GM12878 (cell line): ENCODE measurements at regions not wholly inside any gene's neighbourhood (a gene's known extent, or its start where the extent isn't known, plus 50 kb on each side); places are given as distances from the start of the nearest gene placed in this dataset.

Experiments
- ASH2L ChIP-seq: fragments of 300-600, 200-600 bp; sonication (generic); IDR thresholded peaks from 2 replicates; pipeline ENCODE4 v1.6.1; 2017; ENCODE audit warnings: low read depth, mild to moderate bottlenecking, borderline replicate concordance
- ATF3 ChIP-seq: IDR thresholded peaks from 2 replicates; pipeline ENCODE4 v1.6.1; 2011; ENCODE audit warnings: low read depth, mild to moderate bottlenecking, low read length, moderate library complexity, borderline replicate concordance; ENCODE audit errors: extremely low read depth
- ATF7 ChIP-seq: fragments of 450-650 bp; IDR thresholded peaks from 2 replicates; pipeline ENCODE4 v1.6.1; 2016; ENCODE audit warnings: low read depth, mild to moderate bottlenecking
- CHD1 ChIP-seq: IDR thresholded peaks from 2 replicates; pipeline ENCODE4 v1.6.1; 2012; ENCODE audit warnings: low read depth, low read length, improper control_type of control experiment
- FOS ChIP-seq: IDR thresholded peaks from 3 replicates; pipeline ENCODE4 v1.6.1; 2011; ENCODE audit warnings: borderline replicate concordance; ENCODE audit not compliant: insufficient read length; ENCODE audit errors: extremely low read depth
- IKZF1 ChIP-seq: fragments of 450-650 bp; conservative IDR thresholded peaks from 2 replicates; pipeline ENCODE4 v1.6.1; 2017; ENCODE audit warnings: antibody characterized with exemption, mild to moderate bottlenecking
- JUND ChIP-seq: IDR thresholded peaks from 2 replicates; pipeline ENCODE4 v1.6.1; 2012; ENCODE audit warnings: low read depth, mild to moderate bottlenecking, low read length, improper control_type of control experiment, moderate library complexity
- KLF5 ChIP-seq: fragments of 450-650 bp; IDR thresholded peaks from 2 replicates; pipeline ENCODE4 v1.6.1; 2014; ENCODE audit warnings: mild to moderate bottlenecking; ENCODE audit not compliant: partially characterized antibody
- LARP7 ChIP-seq: fragments of 450-650 bp; IDR thresholded peaks from 2 replicates; pipeline ENCODE4 v1.6.1; 2017; ENCODE audit warnings: mild to moderate bottlenecking
- MAX ChIP-seq: IDR thresholded peaks from 2 replicates; pipeline ENCODE4 v1.6.1; 2012; ENCODE audit warnings: low read depth, low read length, improper control_type of control experiment
- MEF2A ChIP-seq: IDR thresholded peaks from 2 replicates; pipeline ENCODE4 v1.6.1; 2011; ENCODE audit warnings: low read depth, mild to moderate bottlenecking, low read length, moderate library complexity; ENCODE audit not compliant: insufficient read depth
- NFYA ChIP-seq: IDR thresholded peaks from 2 replicates; pipeline ENCODE4 v1.6.1; 2011; ENCODE audit warnings: low read depth, mild to moderate bottlenecking, low read length, improper control_type of control experiment, borderline replicate concordance
- POLR2A ChIP-seq: IDR thresholded peaks from 2 replicates; pipeline ENCODE4 v1.6.1; 2011; ENCODE audit warnings: low read depth, mild to moderate bottlenecking, low read length
- RFX5 ChIP-seq: IDR thresholded peaks from 2 replicates; pipeline ENCODE4 v1.6.1; 2011; ENCODE audit warnings: low read depth, low read length, improper control_type of control experiment
- SMAD1 ChIP-seq: fragments of 450-650 bp; IDR thresholded peaks from 2 replicates; pipeline ENCODE4 v1.6.1; 2018; ENCODE audit warnings: mild to moderate bottlenecking, low read depth; ENCODE audit not compliant: partially characterized antibody
- SMAD5 ChIP-seq: IDR thresholded peaks from 2 replicates; pipeline ENCODE4 v1.6.1; 2016; ENCODE audit warnings: antibody characterized with exemption, low read depth
- YBX1 ChIP-seq: fragments of 450-650 bp; IDR thresholded peaks from 2 replicates; pipeline ENCODE4 v1.6.1; 2016; ENCODE audit warnings: antibody characterized with exemption
- ZBED1 ChIP-seq: IDR thresholded peaks from 2 replicates; pipeline ENCODE4 v1.6.1; 2016; ENCODE audit warnings: borderline replicate concordance
- ZNF384 ChIP-seq: IDR thresholded peaks from 2 replicates; pipeline ENCODE4 v1.6.1; 2012; ENCODE audit warnings: low read depth, mild to moderate bottlenecking, low read length, improper control_type of control experiment, borderline replicate concordance
- ZNF622 ChIP-seq: fragments of 450-650 bp; IDR thresholded peaks from 2 replicates; pipeline ENCODE4 v1.6.1; 2017; ENCODE audit warnings: mild to moderate bottlenecking, inconsistent platforms
- TF ChIP-seq, protein P1 (sequence below): IDR thresholded peaks from 2 replicates; pipeline ENCODE4 v1.6.1; 2012; ENCODE audit warnings: low read length, inconsistent platforms
- TF ChIP-seq, protein P2 (sequence below): fragments of 450-650 bp; formaldehyde crosslinking; IDR thresholded peaks from 2 replicates; pipeline ENCODE4 v1.5.0; 2022; ENCODE audit warnings: mild to moderate bottlenecking, missing genetic modification characterization
- TF ChIP-seq, protein P3 (sequence below): IDR thresholded peaks from 2 replicates; pipeline ENCODE4 v1.6.1; 2012; ENCODE audit warnings: mild to moderate bottlenecking, low read depth, low read length

GRCh38 chr6:22886650-22887581 is 317.6 kb downstream of the HDGFL1 start (continued):
- TF ChIP-seq, protein P1, sequence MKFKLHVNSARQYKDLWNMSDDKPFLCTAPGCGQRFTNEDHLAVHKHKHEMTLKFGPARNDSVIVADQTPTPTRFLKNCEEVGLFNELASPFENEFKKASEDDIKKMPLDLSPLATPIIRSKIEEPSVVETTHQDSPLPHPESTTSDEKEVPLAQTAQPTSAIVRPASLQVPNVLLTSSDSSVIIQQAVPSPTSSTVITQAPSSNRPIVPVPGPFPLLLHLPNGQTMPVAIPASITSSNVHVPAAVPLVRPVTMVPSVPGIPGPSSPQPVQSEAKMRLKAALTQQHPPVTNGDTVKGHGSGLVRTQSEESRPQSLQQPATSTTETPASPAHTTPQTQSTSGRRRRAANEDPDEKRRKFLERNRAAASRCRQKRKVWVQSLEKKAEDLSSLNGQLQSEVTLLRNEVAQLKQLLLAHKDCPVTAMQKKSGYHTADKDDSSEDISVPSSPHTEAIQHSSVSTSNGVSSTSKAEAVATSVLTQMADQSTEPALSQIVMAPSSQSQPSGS: no peak
- TF ChIP-seq MAX (no peak), ASH2L (no peak), ATF3 (no peak), POLR2A (no peak), RFX5 (no peak), ZBED1 (0 out of 2 replicates have a peak, but pooled peaks have one; percentile 19), ZNF622 (no peak), MEF2A (no peak), FOS (no peak), YBX1 (no peak), CHD1 (no peak), IKZF1 (peak; percentile 93), SMAD5 (no peak), JUND (peak; percentile 73; the same call in 1 of the 2 replicates), ATF7 (peak; percentile 61), LARP7 (no peak), ZNF384 (no peak), NFYA (no peak), KLF5 (no peak), SMAD1 (no peak)
- TF ChIP-seq, protein P2, sequence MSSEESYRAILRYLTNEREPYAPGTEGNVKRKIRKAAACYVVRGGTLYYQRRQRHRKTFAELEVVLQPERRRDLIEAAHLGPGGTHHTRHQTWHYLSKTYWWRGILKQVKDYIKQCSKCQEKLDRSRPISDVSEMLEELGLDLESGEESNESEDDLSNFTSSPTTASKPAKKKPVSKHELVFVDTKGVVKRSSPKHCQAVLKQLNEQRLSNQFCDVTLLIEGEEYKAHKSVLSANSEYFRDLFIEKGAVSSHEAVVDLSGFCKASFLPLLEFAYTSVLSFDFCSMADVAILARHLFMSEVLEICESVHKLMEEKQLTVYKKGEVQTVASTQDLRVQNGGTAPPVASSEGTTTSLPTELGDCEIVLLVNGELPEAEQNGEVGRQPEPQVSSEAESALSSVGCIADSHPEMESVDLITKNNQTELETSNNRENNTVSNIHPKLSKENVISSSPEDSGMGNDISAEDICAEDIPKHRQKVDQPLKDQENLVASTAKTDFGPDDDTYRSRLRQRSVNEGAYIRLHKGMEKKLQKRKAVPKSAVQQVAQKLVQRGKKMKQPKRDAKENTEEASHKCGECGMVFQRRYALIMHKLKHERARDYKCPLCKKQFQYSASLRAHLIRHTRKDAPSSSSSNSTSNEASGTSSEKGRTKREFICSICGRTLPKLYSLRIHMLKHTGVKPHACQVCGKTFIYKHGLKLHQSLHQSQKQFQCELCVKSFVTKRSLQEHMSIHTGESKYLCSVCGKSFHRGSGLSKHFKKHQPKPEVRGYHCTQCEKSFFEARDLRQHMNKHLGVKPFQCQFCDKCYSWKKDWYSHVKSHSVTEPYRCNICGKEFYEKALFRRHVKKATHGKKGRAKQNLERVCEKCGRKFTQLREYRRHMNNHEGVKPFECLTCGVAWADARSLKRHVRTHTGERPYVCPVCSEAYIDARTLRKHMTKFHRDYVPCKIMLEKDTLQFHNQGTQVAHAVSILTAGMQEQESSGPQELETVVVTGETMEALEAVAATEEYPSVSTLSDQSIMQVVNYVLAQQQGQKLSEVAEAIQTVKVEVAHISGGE (CRISPR knock-in tag): no peak
- TF ChIP-seq, protein P3, sequence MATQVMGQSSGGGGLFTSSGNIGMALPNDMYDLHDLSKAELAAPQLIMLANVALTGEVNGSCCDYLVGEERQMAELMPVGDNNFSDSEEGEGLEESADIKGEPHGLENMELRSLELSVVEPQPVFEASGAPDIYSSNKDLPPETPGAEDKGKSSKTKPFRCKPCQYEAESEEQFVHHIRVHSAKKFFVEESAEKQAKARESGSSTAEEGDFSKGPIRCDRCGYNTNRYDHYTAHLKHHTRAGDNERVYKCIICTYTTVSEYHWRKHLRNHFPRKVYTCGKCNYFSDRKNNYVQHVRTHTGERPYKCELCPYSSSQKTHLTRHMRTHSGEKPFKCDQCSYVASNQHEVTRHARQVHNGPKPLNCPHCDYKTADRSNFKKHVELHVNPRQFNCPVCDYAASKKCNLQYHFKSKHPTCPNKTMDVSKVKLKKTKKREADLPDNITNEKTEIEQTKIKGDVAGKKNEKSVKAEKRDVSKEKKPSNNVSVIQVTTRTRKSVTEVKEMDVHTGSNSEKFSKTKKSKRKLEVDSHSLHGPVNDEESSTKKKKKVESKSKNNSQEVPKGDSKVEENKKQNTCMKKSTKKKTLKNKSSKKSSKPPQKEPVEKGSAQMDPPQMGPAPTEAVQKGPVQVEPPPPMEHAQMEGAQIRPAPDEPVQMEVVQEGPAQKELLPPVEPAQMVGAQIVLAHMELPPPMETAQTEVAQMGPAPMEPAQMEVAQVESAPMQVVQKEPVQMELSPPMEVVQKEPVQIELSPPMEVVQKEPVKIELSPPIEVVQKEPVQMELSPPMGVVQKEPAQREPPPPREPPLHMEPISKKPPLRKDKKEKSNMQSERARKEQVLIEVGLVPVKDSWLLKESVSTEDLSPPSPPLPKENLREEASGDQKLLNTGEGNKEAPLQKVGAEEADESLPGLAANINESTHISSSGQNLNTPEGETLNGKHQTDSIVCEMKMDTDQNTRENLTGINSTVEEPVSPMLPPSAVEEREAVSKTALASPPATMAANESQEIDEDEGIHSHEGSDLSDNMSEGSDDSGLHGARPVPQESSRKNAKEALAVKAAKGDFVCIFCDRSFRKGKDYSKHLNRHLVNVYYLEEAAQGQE: no peak
